ENCODE measurements at regions not wholly inside any gene's neighbourhood (a gene's known extent, or its start where the extent isn't known, plus 50 kb on each side); places are given as distances from the start of the nearest gene placed in this dataset.

GRCh38 chr15:98330258-98330657 lies 318.1 kb upstream of the IGF1R start:
- Histone ChIP-seq H3K27ac (ENCODE audit: insufficient read depth, low read depth, low read length) (no peak overlapping the region), H3K4me3 (replicated peaks in 1 of 3; ENCODE audit: insufficient read depth in 1 of 3, low read depth in 1 of 3, low read length in 3 of 3) (no peak overlapping the region), H2AFZ (ENCODE audit: low read depth, low read length) (no peak overlapping the region), H3K4me2 (ENCODE audit: insufficient read depth, low read length) (no peak overlapping the region), H3K36me3 (ENCODE audit: control insufficient read depth in 2 of 2, extremely low read depth in 1 of 2, insufficient read depth in 2 of 2, low read length in 2 of 2) (no peaks in the 10 kb centered on the region), H3K4me1 (ENCODE audit: control insufficient read depth, extremely low read depth, insufficient read depth, low read length) (no peaks in the 10 kb centered on the region), H3K9me1 (replicated peaks; ENCODE audit: control insufficient read depth, extremely low read depth, insufficient read depth, low read length) (no peaks in the 10 kb centered on the region), H3K27me3 (ENCODE audit: control insufficient read depth in 2 of 2, insufficient read depth in 2 of 2, low read length in 2 of 2) (no peaks in the 10 kb centered on the region), H3K79me2 (ENCODE audit: control insufficient read depth, insufficient read depth, low read length) (no peaks in the 10 kb centered on the region), H4K20me1 (replicated peaks; ENCODE audit: control insufficient read depth, extremely low read depth, insufficient read depth, low read length) (no peaks in the 10 kb centered on the region), H3K9ac (replicated peaks; ENCODE audit: extremely low read depth, insufficient read depth, low read length) (no peak overlapping the region), H3K9me3 (replicated peaks; ENCODE audit: control insufficient read depth, insufficient read depth, low read length) (peaks cover 2% of the 10 kb centered on the region)
- intact Hi-C loops (cut with micrococcal nuclease) (no loop called here), dilution Hi-C loops (cut with MboI; ENCODE audit: extremely low pct_ligation_motif_present, low sequenced_read_pairs) (no loop called here)
- BruUV-seq (replicated peaks): no TSS peak
- no peak for DNase-seq (ENCODE audit: low read depth, low spot score)
- no peak for TF ChIP-seq POLR2AphosphoS5 (IDR thresholded peaks at IDR 0.05; ENCODE audit: insufficient read depth, low read depth, low read length)
- no peak for TF ChIP-seq MYC (IDR thresholded peaks at IDR 0.05; ENCODE audit: low read depth, low read length)
- no peak for TF ChIP-seq GATA2 (IDR thresholded peaks at IDR 0.05; ENCODE audit: insufficient read depth, insufficient read length, low read depth, low read length)
- no peak for TF ChIP-seq JUN (IDR thresholded peaks at IDR 0.05; ENCODE audit: borderline replicate concordance, insufficient read depth, insufficient read length, low read depth)
- no peak for TF ChIP-seq FOS (IDR thresholded peaks at IDR 0.05; ENCODE audit: borderline replicate concordance, insufficient read depth, low read length)
- no peak for TF ChIP-seq POLR2A (IDR thresholded peaks at IDR 0.05; ENCODE audit: low read depth, low read length)
- TF ChIP-seq MAX (IDR thresholded peaks at IDR 0.05; ENCODE audit: insufficient read depth, insufficient read length): no peak
- no peak for TF ChIP-seq EZH2 (IDR thresholded peaks at IDR 0.05; ENCODE audit: borderline replicate concordance, low read depth, low read length, severe bottlenecking)
- TF ChIP-seq CTCF (IDR thresholded peaks at IDR 0.05; ENCODE audit: extremely low read depth in 1 of 2, insufficient read depth in 1 of 2, low read depth in 1 of 2, low read length in 2 of 2): no peak
- POLR2A ChIA-PET: no interaction called here
- CTCF ChIA-PET: no interaction called here
- FAIRE-seq: no peak
